Keratinocyte (primary cell): ENCODE measurements at regions not wholly inside any gene's neighbourhood (a gene's known extent, or its start where the extent isn't known, plus 50 kb on each side); places are given as distances from the start of the nearest gene placed in this dataset.

Experiments
- DNase-seq: peaks from one replicate; pipeline ENCODE4 v3.0.0-alpha.2; 2011; ENCODE audit warnings: low read depth, missing footprints, low spot score
- FAIRE-seq: peaks from 2 replicates; lab custom pipeline; 2011; peaks lifted over from hg19 to GRCh38; lab: Jason Lieb, UNC
- H2AFZ ChIP-seq: 2 replicates; pipeline ENCODE4 v1.6.0; 2012; ENCODE audit warnings: low read length, control low read depth, inconsistent platforms; ENCODE audit not compliant: control insufficient read depth
- H3K27ac ChIP-seq: 2 replicates; pipeline ENCODE4 v1.5.1; 2011; ENCODE audit warnings: low read length; ENCODE audit not compliant: control insufficient read depth, insufficient read depth
- H3K27me3 ChIP-seq: 3 replicates; pipeline ENCODE4 v1.6.0; 2011; ENCODE audit warnings: low read length; ENCODE audit not compliant: control insufficient read depth, insufficient read depth; ENCODE audit errors: extremely low read depth
- H3K36me3 ChIP-seq, 2 experiments: 2 replicates in 1 of 2; 3 replicates in 1 of 2; pipeline ENCODE4 v1.5.1; 2011; ENCODE audit warnings: low read length in 2 of 2, mild to moderate bottlenecking in 1 of 2; ENCODE audit not compliant: control insufficient read depth in 2 of 2, insufficient read depth in 2 of 2; ENCODE audit errors: extremely low read depth in 1 of 2
- H3K4me1 ChIP-seq: 3 replicates; pipeline ENCODE4 v1.5.1; 2011; ENCODE audit warnings: low read length; ENCODE audit not compliant: control insufficient read depth, insufficient read depth; ENCODE audit errors: extremely low read depth
- H3K4me2 ChIP-seq: 3 replicates; pipeline ENCODE4 v1.6.0; 2011; ENCODE audit warnings: low read depth, low read length; ENCODE audit not compliant: control insufficient read depth, insufficient read depth; ENCODE audit errors: extremely low read depth
- H3K4me3 ChIP-seq, 3 experiments: fragments of 200-600 bp in 1 of 3; sonication (generic) in 1 of 3; 2 replicates in 2 of 3; 3 replicates in 1 of 3; pipeline ENCODE4 v1.5.1; 2011 to 2016; ENCODE audit warnings: low read length in 3 of 3, mild to moderate bottlenecking in 3 of 3, control low read depth in 2 of 3, inconsistent platforms in 1 of 3, low read depth in 1 of 3, mixed read lengths in 1 of 3, mixed run types in 1 of 3, moderate library complexity in 1 of 3; ENCODE audit not compliant: control insufficient read depth in 2 of 3, insufficient read depth in 2 of 3; ENCODE audit errors: extremely low read depth in 1 of 3
- H3K79me2 ChIP-seq: 2 replicates; pipeline ENCODE4 v1.6.0; 2012; ENCODE audit warnings: low read length; ENCODE audit not compliant: control insufficient read depth, insufficient read depth
- H3K9ac ChIP-seq: 3 replicates; pipeline ENCODE4 v1.6.0; 2011; ENCODE audit warnings: low read length; ENCODE audit not compliant: control insufficient read depth, insufficient read depth; ENCODE audit errors: extremely low read depth
- H3K9me1 ChIP-seq: 3 replicates; pipeline ENCODE4 v1.6.0; 2011; ENCODE audit warnings: low read length; ENCODE audit not compliant: control insufficient read depth, insufficient read depth; ENCODE audit errors: extremely low read depth
- H3K9me3 ChIP-seq: 2 replicates; pipeline ENCODE4 v1.5.1; 2012; ENCODE audit warnings: low read depth, low read length; ENCODE audit not compliant: control insufficient read depth
- H4K20me1 ChIP-seq: 3 replicates; pipeline ENCODE4 v1.6.0; 2011; ENCODE audit warnings: low read length; ENCODE audit not compliant: control insufficient read depth, insufficient read depth; ENCODE audit errors: extremely low read depth
- EZH2 ChIP-seq: IDR thresholded peaks from one replicate; pipeline ENCODE4 v1.6.1; 2012; ENCODE audit warnings: inconsistent platforms, mild to moderate bottlenecking, low read length, moderate library complexity
- dilution Hi-C: fragments of 300-500 bp; cut with MboI; formaldehyde crosslinking; loops from one replicate; pipeline ENCODE4 v1.7.0; 2020; ENCODE audit warnings: low sequenced_read_pairs; ENCODE audit not compliant: extremely low pct_ligation_motif_present
- TF ChIP-seq, protein P1 (sequence below), 3 experiments: IDR thresholded peaks in 1 of 3; conservative IDR thresholded peaks in 1 of 3; optimal IDR thresholded peaks in 1 of 3; 2 replicates in 2 of 3; 3 replicates in 1 of 3; pipeline versions ENCODE3 to v1.5.1; 2011; ENCODE audit warnings: low read length in 3 of 3, mild to moderate bottlenecking in 3 of 3, moderate library complexity in 2 of 3, control low read depth in 1 of 3, inconsistent platforms in 1 of 3; ENCODE audit not compliant: insufficient read depth in 2 of 3; ENCODE audit errors: extremely low read depth in 1 of 3

DNA sequence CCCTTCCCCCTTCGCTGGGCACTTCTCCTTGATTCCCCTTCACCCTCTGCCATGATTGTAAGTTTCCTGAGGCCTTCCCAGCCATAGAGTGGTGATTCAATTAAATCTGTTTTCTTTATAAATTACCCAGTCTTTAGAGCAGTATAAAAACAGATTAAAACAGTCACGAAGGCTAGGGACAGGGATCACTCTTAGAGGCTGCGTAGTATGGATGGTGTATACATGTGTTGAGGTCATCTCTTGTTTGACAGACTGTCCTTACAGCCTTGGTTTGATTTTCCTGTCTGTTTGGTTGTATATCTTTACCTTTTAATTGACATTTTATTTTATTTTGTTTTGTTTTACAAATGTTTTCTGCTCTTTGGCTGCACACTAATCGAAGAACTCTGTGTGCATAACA lies 1155.7 kb upstream of the CDH18 start:
- H2AFZ ChIP-seq = no peak overlapping the region
- no peaks in the 10 kb centered on the region for H3K9me1 ChIP-seq
- no peak overlapping the region for H3K9ac ChIP-seq
- TF ChIP-seq, protein P1, sequence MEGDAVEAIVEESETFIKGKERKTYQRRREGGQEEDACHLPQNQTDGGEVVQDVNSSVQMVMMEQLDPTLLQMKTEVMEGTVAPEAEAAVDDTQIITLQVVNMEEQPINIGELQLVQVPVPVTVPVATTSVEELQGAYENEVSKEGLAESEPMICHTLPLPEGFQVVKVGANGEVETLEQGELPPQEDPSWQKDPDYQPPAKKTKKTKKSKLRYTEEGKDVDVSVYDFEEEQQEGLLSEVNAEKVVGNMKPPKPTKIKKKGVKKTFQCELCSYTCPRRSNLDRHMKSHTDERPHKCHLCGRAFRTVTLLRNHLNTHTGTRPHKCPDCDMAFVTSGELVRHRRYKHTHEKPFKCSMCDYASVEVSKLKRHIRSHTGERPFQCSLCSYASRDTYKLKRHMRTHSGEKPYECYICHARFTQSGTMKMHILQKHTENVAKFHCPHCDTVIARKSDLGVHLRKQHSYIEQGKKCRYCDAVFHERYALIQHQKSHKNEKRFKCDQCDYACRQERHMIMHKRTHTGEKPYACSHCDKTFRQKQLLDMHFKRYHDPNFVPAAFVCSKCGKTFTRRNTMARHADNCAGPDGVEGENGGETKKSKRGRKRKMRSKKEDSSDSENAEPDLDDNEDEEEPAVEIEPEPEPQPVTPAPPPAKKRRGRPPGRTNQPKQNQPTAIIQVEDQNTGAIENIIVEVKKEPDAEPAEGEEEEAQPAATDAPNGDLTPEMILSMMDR (optimal IDR thresholded peaks at IDR 0.05 in 1 of 3, IDR thresholded peaks at IDR 0.05 in 1 of 3, conservative IDR thresholded peaks at IDR 0.05 in 1 of 3; ENCODE audit: extremely low read depth in 1 of 3, insufficient read depth in 2 of 3, low read length in 3 of 3) = no peak
- TF ChIP-seq EZH2 = no peak
- no peaks in the 10 kb centered on the region for H3K36me3 ChIP-seq
- H3K27me3 ChIP-seq = no peaks in the 10 kb centered on the region
- H4K20me1 ChIP-seq = no peaks in the 10 kb centered on the region
- no peaks in the 10 kb centered on the region for H3K4me1 ChIP-seq
- H3K4me3 ChIP-seq = no peak overlapping the region
- H3K27ac ChIP-seq = no peak overlapping the region
- FAIRE-seq (no peak), DNase-seq (no peak)
- H3K9me3 ChIP-seq = no peaks in the 10 kb centered on the region
- dilution Hi-C loops = no loop called here
- H3K4me2 ChIP-seq = no peak overlapping the region
- H3K79me2 ChIP-seq = no peaks in the 10 kb centered on the region

DNA sequence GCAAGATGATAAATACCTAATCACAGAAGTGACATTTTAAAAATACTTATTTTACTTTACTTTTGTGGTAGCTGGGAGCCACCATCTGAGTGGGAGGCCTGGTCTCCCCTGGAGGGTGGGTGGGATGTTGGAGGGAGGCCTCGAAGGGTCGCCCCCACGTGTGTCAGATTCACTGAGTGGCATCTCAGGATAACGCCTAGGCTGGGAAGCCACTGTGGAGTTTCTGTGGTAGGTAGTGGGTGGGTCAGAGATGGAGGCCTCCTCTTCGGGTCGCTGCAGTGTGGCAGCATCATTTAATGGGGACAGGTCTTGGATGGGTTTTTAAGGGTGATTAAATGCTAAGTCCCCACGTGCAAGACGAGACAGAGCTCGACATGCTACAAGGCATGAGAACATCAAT lies 1154.8 kb upstream of the CDH18 start:
- DNase-seq (no peak), FAIRE-seq (no peak)
- Histone ChIP-seq H3K9me1 (no peaks in the 10 kb centered on the region), H3K79me2 (no peaks in the 10 kb centered on the region), H2AFZ (no peak overlapping the region), H3K27ac (no peak overlapping the region), H3K9me3 (no peaks in the 10 kb centered on the region), H3K4me3 (no peak overlapping the region), H3K9ac (no peak overlapping the region), H3K4me1 (no peaks in the 10 kb centered on the region), H3K36me3 (no peaks in the 10 kb centered on the region), H3K4me2 (no peak overlapping the region), H3K27me3 (no peaks in the 10 kb centered on the region), H4K20me1 (no peaks in the 10 kb centered on the region)
- dilution Hi-C loops = no loop called here
- TF ChIP-seq EZH2 = no peak
- TF ChIP-seq, protein P1 (optimal IDR thresholded peaks at IDR 0.05 in 1 of 3, IDR thresholded peaks at IDR 0.05 in 1 of 3, conservative IDR thresholded peaks at IDR 0.05 in 1 of 3; ENCODE audit: extremely low read depth in 1 of 3, insufficient read depth in 2 of 3, low read length in 3 of 3) = no peak
